ENCODE measurements at regions not wholly inside any gene's neighbourhood (a gene's known extent, or its start where the extent isn't known, plus 50 kb on each side); places are given as distances from the start of the nearest gene placed in this dataset.

DNA sequence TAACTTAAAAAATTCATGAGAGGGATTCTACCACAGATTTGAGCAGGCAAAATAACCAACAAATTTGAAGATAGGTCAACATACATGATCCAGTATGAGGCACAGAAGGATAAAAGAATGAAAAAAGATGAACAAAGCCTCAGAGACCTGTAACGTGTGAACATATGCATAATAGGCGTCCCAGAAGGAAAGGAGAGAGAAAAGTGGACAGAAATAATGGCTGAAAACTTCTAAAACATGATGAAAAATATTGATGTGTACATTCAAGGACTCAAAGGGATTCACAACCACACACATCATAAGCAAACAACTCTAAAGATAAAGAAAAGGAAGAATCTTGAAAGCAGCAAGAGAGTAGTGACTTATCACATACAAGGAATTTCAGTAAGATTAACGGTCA is 100.1 kb upstream of the PARD3B start (continued):
- TF ChIP-seq, protein P1, sequence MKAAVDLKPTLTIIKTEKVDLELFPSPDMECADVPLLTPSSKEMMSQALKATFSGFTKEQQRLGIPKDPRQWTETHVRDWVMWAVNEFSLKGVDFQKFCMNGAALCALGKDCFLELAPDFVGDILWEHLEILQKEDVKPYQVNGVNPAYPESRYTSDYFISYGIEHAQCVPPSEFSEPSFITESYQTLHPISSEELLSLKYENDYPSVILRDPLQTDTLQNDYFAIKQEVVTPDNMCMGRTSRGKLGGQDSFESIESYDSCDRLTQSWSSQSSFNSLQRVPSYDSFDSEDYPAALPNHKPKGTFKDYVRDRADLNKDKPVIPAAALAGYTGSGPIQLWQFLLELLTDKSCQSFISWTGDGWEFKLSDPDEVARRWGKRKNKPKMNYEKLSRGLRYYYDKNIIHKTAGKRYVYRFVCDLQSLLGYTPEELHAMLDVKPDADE (IDR thresholded peaks at IDR 0.05) = no peak
- TF ChIP-seq REST (IDR thresholded peaks at IDR 0.05; ENCODE audit: unreplicated experiment) (no peak), EZH2phosphoT487 (IDR thresholded peaks at IDR 0.05; ENCODE audit: unreplicated experiment) (no peak), CTCF (conservative IDR thresholded peaks at IDR 0.05; ENCODE audit: low read depth in 2 of 2) (no peak), NANOG (IDR thresholded peaks at IDR 0.05; ENCODE audit: borderline replicate concordance) (no peak)

DNA sequence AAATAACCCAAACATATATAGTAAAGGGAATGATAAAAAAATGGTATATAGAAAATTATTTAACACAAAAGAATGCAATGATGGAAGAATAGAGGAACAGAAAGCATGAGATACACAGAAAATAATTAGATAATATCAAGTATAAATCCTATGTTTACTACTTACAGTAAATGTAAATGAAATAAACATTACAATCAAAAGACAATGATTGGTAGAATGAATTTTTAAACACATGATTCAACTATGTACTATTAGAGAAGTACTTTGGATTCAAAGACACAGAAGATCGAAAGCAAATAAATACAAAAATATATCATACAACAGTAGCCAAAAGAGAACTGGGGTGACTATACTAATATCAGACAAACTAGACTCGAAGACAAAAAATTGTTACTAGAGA is 97.6 kb upstream of the PARD3B start:
- ATAC-seq = no peak
- no peak overlapping the region for H3K27ac Mint-ChIP-seq
- no peaks in the 10 kb centered on the region for H3K4me1 ChIP-seq (ENCODE audit: insufficient read depth)
- peaks cover 10% of the 10 kb centered on the region; the same call in 1 of the 3 replicates for H3K9me3 Mint-ChIP-seq
- peaks cover 6% of the 10 kb centered on the region; the same call in 2 of the 3 replicates for H3K4me1 Mint-ChIP-seq
- no peak overlapping the region for H3K27ac ChIP-seq (ENCODE audit: low read depth)
- no peaks in the 10 kb centered on the region for H4K20me1 ChIP-seq (replicated peaks; ENCODE audit: insufficient read depth)
- H3K9me2 ChIP-seq (ENCODE audit: insufficient read depth) = peaks cover 8% of the 10 kb centered on the region; the same call in 1 of the 2 replicates
- TF ChIP-seq, protein P2, sequence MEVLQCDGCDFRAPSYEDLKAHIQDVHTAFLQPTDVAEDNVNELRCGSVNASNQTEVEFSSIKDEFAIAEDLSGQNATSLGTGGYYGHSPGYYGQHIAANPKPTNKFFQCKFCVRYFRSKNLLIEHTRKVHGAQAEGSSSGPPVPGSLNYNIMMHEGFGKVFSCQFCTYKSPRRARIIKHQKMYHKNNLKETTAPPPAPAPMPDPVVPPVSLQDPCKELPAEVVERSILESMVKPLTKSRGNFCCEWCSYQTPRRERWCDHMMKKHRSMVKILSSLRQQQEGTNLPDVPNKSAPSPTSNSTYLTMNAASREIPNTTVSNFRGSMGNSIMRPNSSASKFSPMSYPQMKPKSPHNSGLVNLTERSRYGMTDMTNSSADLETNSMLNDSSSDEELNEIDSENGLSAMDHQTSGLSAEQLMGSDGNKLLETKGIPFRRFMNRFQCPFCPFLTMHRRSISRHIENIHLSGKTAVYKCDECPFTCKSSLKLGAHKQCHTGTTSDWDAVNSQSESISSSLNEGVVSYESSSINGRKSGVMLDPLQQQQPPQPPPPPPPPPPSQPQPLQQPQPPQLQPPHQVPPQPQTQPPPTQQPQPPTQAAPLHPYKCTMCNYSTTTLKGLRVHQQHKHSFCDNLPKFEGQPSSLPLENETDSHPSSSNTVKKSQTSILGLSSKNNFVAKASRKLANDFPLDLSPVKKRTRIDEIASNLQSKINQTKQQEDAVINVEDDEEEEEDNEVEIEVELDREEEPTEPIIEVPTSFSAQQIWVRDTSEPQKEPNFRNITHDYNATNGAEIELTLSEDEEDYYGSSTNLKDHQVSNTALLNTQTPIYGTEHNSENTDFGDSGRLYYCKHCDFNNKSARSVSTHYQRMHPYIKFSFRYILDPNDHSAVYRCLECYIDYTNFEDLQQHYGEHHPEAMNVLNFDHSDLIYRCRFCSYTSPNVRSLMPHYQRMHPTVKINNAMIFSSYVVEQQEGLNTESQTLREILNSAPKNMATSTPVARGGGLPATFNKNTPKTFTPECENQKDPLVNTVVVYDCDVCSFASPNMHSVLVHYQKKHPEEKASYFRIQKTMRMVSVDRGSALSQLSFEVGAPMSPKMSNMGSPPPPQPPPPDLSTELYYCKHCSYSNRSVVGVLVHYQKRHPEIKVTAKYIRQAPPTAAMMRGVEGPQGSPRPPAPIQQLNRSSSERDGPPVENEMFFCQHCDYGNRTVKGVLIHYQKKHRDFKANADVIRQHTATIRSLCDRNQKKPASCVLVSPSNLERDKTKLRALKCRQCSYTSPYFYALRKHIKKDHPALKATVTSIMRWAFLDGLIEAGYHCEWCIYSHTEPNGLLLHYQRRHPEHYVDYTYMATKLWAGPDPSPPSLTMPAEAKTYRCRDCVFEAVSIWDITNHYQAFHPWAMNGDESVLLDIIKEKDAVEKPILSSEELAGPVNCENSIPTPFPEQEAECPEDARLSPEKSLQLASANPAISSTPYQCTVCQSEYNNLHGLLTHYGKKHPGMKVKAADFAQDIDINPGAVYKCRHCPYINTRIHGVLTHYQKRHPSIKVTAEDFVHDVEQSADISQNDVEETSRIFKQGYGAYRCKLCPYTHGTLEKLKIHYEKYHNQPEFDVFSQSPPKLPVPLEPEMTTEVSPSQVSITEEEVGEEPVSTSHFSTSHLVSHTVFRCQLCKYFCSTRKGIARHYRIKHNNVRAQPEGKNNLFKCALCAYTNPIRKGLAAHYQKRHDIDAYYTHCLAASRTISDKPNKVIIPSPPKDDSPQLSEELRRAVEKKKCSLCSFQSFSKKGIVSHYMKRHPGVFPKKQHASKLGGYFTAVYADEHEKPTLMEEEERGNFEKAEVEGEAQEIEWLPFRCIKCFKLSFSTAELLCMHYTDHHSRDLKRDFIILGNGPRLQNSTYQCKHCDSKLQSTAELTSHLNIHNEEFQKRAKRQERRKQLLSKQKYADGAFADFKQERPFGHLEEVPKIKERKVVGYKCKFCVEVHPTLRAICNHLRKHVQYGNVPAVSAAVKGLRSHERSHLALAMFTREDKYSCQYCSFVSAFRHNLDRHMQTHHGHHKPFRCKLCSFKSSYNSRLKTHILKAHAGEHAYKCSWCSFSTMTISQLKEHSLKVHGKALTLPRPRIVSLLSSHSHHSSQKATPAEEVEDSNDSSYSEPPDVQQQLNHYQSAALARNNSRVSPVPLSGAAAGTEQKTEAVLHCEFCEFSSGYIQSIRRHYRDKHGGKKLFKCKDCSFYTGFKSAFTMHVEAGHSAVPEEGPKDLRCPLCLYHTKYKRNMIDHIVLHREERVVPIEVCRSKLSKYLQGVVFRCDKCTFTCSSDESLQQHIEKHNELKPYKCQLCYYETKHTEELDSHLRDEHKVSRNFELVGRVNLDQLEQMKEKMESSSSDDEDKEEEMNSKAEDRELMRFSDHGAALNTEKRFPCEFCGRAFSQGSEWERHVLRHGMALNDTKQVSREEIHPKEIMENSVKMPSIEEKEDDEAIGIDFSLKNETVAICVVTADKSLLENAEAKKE (CRISPR knock-in tag; IDR thresholded peaks at IDR 0.05) = no peak
- TF ChIP-seq STAT1 (IDR thresholded peaks at IDR 0.05; ENCODE audit: unreplicated experiment) (no peak), NANOG (IDR thresholded peaks at IDR 0.05; ENCODE audit: borderline replicate concordance) (no peak), ZNF331 (CRISPR knock-in tag; IDR thresholded peaks at IDR 0.05; ENCODE audit: low read depth) (no peak)
- H3K79me2 ChIP-seq (replicated peaks; ENCODE audit: insufficient read depth) = no peaks in the 10 kb centered on the region
- peaks cover 3% of the 10 kb centered on the region; the same call in 1 of the 3 replicates for H3K36me3 Mint-ChIP-seq (ENCODE audit: low read depth)
- DNase-seq (ENCODE audit: low spot score) = no peak
- no peaks in the 10 kb centered on the region for H3K27me3 Mint-ChIP-seq (ENCODE audit: insufficient read depth, low read depth, poor library complexity)
- H3K4me2 ChIP-seq = no peak overlapping the region
- no peaks in the 10 kb centered on the region for H3K36me3 ChIP-seq (ENCODE audit: insufficient read depth)
- H3K4me3 Mint-ChIP-seq = no peak overlapping the region
- no peak overlapping the region for H2AFZ ChIP-seq
- H3K4me3 ChIP-seq = no peak overlapping the region
- H3F3A ChIP-seq (replicated peaks; ENCODE audit: low read depth) = no peaks in the 10 kb centered on the region
- H3K27me3 ChIP-seq (ENCODE audit: insufficient read depth) = no peaks in the 10 kb centered on the region

Measured in GM23338 (cell line).